ES-I3 (cell line): ENCODE measurements at regions not wholly inside any gene's neighbourhood (a gene's known extent, or its start where the extent isn't known, plus 50 kb on each side); places are given as distances from the start of the nearest gene placed in this dataset.

Experiments
- H3K36me3 ChIP-seq: 2 replicates; pipeline ENCODE4 v1.6.1; 2013; ENCODE audit warnings: mild to moderate bottlenecking, low read length, control low read depth, moderate library complexity; ENCODE audit not compliant: insufficient read depth
- H3K4me1 ChIP-seq: 2 replicates; pipeline ENCODE4 v1.6.1; 2013; ENCODE audit warnings: mild to moderate bottlenecking, control low read depth, low read length; ENCODE audit not compliant: insufficient read depth
- H3K9ac ChIP-seq: 2 replicates; pipeline ENCODE4 v1.6.1; 2013; ENCODE audit warnings: low read depth, mild to moderate bottlenecking, low read length, moderate library complexity
- H3K9me3 ChIP-seq: 2 replicates; pipeline ENCODE4 v1.6.1; 2013; ENCODE audit warnings: mild to moderate bottlenecking, low read length, moderate library complexity; ENCODE audit not compliant: control insufficient read depth, insufficient read depth

GRCh38 chr2:58928973-58929372, 687.8 kb upstream of the FANCL start:
- Histone ChIP-seq H3K9ac (no peak overlapping the region), H3K4me1 (peaks cover 8% of the 10 kb centered on the region; the same call in 1 of the 2 replicates), H3K9me3 (no peaks in the 10 kb centered on the region), H3K36me3 (no peaks in the 10 kb centered on the region)

GRCh38 chr2:58928391-58928790, 687.3 kb upstream of the FANCL start:
- peaks cover 8% of the 10 kb centered on the region; the same call in 1 of the 2 replicates for H3K4me1 ChIP-seq
- no peaks in the 10 kb centered on the region for H3K36me3 ChIP-seq
- H3K9ac ChIP-seq = no peak overlapping the region
- no peaks in the 10 kb centered on the region for H3K9me3 ChIP-seq

GRCh38 chr2:58926112-58926511, 685.0 kb upstream of the FANCL start:
- H3K9ac ChIP-seq = no peak overlapping the region
- H3K4me1 ChIP-seq = peaks cover 8% of the 10 kb centered on the region; the same call in 1 of the 2 replicates
- H3K36me3 ChIP-seq = no peaks in the 10 kb centered on the region
- H3K9me3 ChIP-seq = no peaks in the 10 kb centered on the region

GRCh38 chr2:58925676-58926081, 684.6 kb upstream of the FANCL start:
- Histone ChIP-seq H3K9ac (no peak overlapping the region), H3K9me3 (no peaks in the 10 kb centered on the region)

GRCh38 chr2:58923869-58924268, 682.7 kb upstream of the FANCL start:
- no peaks in the 10 kb centered on the region for H3K36me3 ChIP-seq
- H3K9ac ChIP-seq = no peak overlapping the region
- H3K4me1 ChIP-seq = peaks cover 5% of the 10 kb centered on the region; the same call in 1 of the 2 replicates
- no peaks in the 10 kb centered on the region for H3K9me3 ChIP-seq

More at GRCh38 chr2:58925676-58926081, 684.6 kb upstream of the FANCL start:
- H3K4me1 ChIP-seq = peaks cover 7% of the 10 kb centered on the region; the same call in 1 of the 2 replicates
- H3K36me3 ChIP-seq = no peaks in the 10 kb centered on the region

- H3K4me1 ChIP-seq = peaks cover 4% of the 10 kb centered on the region; the same call in 1 of the 2 replicates
- H3K9ac ChIP-seq = no peak overlapping the region
- H3K9me3 ChIP-seq = no peaks in the 10 kb centered on the region
- no peaks in the 10 kb centered on the region for H3K36me3 ChIP-seq
Measured at GRCh38 chr2:58922245-58922644, 681.1 kb upstream of the FANCL start.

- peaks cover 4% of the 10 kb centered on the region; the same call in 1 of the 2 replicates for H3K4me1 ChIP-seq
- no peaks in the 10 kb centered on the region for H3K36me3 ChIP-seq
- no peaks in the 10 kb centered on the region for H3K9me3 ChIP-seq
- no peak overlapping the region for H3K9ac ChIP-seq
Measured at GRCh38 chr2:58921676-58922075, 680.6 kb upstream of the FANCL start.

GRCh38 chr2:58920001-58920400, 678.9 kb upstream of the FANCL start:
- Histone ChIP-seq H3K4me1 (peaks cover 4% of the 10 kb centered on the region; the same call in 1 of the 2 replicates), H3K9ac (no peak overlapping the region), H3K9me3 (no peaks in the 10 kb centered on the region), H3K36me3 (no peaks in the 10 kb centered on the region)

- Histone ChIP-seq H3K4me1 (peaks cover 7% of the 10 kb centered on the region; the same call in 1 of the 2 replicates), H3K9me3 (no peaks in the 10 kb centered on the region), H3K9ac (no peak overlapping the region), H3K36me3 (no peaks in the 10 kb centered on the region)
Measured at GRCh38 chr2:58919316-58919715, 678.2 kb upstream of the FANCL start.

GRCh38 chr2:58918141-58918540, 677.0 kb upstream of the FANCL start:
- Histone ChIP-seq H3K9me3 (no peaks in the 10 kb centered on the region), H3K36me3 (no peaks in the 10 kb centered on the region), H3K9ac (no peak overlapping the region)

GRCh38 chr2:58917596-58917995, 676.5 kb upstream of the FANCL start:
- H3K9ac ChIP-seq = no peak overlapping the region
- H3K9me3 ChIP-seq = no peaks in the 10 kb centered on the region
- H3K4me1 ChIP-seq = peaks cover 14% of the 10 kb centered on the region
- no peaks in the 10 kb centered on the region for H3K36me3 ChIP-seq

More at GRCh38 chr2:58918141-58918540, 677.0 kb upstream of the FANCL start:
- H3K4me1 ChIP-seq = peaks cover 9% of the 10 kb centered on the region

- Histone ChIP-seq H3K36me3 (no peaks in the 10 kb centered on the region), H3K4me1 (peaks cover 15% of the 10 kb centered on the region), H3K9ac (no peak overlapping the region), H3K9me3 (no peaks in the 10 kb centered on the region)
Measured at GRCh38 chr2:58916063-58916462, 674.9 kb upstream of the FANCL start.

GRCh38 chr2:58914733-58915505, 673.8 kb upstream of the FANCL start:
- H3K9ac ChIP-seq = no peak overlapping the region
- peaks cover 15% of the 10 kb centered on the region for H3K4me1 ChIP-seq
- H3K36me3 ChIP-seq = no peaks in the 10 kb centered on the region
- no peaks in the 10 kb centered on the region for H3K9me3 ChIP-seq

GRCh38 chr2:58913082-58913726, 672.1 kb upstream of the FANCL start:
- Histone ChIP-seq H3K36me3 (no peaks in the 10 kb centered on the region), H3K9me3 (no peaks in the 10 kb centered on the region), H3K9ac (no peak overlapping the region), H3K4me1 (peaks cover 11% of the 10 kb centered on the region; the same call in 1 of the 2 replicates)

- H3K36me3 ChIP-seq = no peaks in the 10 kb centered on the region
- no peaks in the 10 kb centered on the region for H3K9me3 ChIP-seq
- H3K9ac ChIP-seq = no peak overlapping the region
- peaks cover 11% of the 10 kb centered on the region; the same call in 1 of the 2 replicates for H3K4me1 ChIP-seq
Measured at GRCh38 chr2:58911877-58912276, 670.8 kb upstream of the FANCL start.
